ENCODE measurements at regions not wholly inside any gene's neighbourhood (a gene's known extent, or its start where the extent isn't known, plus 50 kb on each side); places are given as distances from the start of the nearest gene placed in this dataset.

DNA sequence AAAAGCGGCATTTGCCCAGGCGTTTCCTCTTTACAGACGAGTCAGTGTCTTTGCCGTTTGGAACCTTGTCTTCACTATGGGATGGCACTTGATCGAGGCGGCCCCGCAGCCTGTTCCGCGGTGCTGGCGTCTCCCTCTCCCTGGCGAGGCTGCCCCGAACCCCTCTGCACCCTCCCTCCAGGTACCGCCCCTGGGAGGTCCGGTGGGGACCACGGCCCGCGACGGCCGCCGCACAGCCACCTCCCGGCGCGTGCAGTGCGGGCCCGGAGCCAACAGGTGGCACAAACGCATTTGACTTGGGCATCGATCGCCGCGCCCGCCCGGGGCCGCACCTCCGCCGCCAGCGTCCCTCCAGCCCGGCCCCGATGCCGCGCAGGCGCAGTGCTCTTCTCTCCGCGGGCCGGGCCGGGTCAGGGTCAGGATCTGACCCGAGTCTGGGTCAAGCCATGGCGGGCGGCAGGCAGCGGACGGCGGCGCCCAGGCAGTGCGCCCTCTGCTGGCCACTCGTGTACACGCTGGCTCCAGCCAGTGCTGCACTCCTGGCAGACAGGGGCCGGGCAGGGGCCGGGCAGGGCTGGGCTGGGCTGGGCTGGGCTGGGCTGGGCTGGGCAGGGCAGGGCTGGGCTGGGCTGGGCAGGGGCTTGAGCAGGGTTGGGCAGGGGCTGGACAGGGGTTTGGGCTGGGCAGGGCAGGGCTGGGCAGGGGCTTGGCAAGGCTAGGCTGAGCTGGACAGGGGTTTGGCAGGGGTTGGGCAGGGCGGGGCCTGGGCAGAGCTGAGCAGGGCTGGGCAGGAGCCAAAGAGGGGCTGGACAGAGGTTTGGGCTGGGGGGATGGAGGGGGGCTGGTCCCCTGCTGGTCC is 155.8 kb upstream of the IRX4 start:
- DNase-seq (ENCODE audit: low read depth in 2 of 2) = peak; percentile 55

DNA sequence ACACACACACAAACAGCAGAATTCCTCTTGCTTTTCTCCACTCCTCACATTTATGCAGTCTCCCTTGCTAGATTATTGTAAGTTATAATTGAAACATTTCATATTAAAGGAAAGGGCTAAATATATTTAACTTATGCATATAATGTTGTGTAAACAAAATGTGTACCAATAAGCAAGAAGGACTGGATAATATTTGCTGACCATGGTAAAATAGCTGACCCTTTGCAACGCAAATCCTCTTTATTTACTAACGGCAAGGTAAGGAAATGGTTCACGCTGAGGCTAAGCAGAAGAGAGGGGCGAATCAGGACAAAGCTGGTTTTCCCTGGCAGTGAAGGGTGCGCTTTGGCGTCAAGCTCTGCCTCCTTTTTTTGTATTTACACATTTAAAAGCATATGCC is 154.2 kb upstream of the IRX4 start:
- DNase-seq (ENCODE audit: low read depth in 2 of 2) = no peak

DNA sequence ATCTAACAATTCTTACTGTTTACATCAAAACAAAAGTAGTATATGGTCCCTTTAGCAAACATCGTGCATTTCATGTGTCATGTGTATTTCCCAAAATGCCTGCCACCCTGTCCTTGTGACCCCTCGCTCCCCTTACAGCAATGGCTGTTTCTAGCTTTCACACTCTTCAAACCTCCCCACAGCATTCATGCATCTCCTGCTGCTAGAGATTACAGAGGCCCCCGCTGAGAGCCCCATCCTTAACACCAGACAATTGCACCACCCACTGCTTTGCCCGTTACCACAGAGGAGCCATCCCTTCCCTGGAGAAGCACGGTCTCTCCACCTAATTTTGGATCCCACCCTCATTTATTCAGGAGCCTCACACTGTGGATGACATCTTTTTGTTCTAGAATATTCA is 149.7 kb upstream of the IRX4 start:
- DNase-seq (ENCODE audit: low read depth in 2 of 2) = no peak

DNA sequence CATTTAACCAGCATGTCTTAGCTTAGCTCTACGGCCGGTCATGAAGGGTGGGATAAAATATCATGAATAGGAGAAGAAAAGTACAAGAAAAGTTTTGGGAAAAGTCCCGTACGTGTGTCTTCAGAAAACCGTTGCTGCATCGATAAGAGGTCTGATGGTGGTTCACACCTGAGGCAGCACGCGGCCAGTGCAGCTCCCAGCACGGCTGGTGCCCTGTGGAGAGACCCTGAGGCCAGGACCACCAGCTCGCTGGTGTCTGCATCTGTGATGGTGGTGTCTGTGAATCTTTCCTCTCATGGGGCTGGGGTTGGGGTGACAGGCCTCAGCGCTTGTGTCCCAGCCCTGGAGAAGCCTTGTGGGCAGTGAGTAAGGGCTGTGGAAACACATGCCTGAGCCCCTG is 148.9 kb upstream of the IRX4 start:
- no peak for DNase-seq (ENCODE audit: low read depth in 2 of 2)

DNA sequence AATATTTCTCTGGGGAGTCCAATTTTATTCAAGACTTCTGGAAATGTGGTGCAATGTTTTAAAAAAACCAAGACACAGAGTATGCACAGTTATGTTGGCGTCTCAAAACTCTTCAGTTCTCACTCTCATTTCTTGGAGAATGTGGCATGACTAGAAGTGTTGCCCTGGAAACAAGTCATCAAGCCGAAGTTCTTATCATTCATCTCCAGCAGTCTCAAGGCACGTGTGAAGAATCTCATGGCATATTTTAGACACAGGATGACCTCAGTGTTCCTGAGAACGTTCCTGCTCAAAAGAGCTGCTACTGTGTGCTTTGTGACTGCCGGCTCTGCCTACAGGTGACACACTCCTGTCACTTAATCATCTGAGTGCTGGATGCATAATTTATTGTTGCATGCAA is 147.4 kb upstream of the IRX4 start:
- no peak for DNase-seq (ENCODE audit: low read depth in 2 of 2)

DNA sequence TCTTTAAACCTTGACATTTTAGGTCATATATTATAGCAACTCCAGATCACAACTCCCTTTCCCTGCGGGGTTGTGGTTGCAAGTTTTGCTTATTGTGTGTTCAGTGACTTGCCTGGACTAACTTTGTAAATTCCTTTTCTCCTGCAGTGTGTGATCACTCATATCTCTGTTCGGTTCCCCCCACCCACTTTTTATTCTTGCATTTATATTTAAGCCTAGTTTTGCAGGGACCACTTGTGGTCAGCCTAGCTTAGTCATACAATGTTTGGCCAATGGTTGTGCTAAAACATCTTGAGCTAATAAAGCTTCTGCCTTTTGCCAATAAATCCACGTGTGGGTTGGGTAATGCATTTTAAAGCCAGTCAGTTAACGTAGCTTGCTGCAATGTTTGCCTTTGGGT is 146.5 kb upstream of the IRX4 start:
- DNase-seq (ENCODE audit: low read depth in 2 of 2) = no peak

DNA sequence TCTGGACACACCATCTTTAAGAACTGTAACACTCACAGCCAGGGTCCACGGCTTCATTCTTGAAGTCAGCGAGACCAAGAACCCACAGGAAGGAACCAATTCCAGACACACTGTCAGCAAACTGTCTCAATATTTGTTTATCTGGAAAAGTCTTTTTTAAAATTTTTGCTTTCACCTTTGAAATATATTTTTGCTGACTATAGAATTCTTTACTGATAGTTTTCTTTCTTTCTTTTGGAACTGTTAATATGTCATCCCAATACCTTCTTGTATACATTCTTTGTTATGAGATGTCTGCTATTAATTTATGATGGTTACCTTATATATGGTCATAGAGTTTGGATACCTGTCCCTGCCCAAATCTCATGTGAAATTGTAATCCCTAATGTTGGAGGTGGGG is 145.1 kb upstream of the IRX4 start:
- no peak for DNase-seq (ENCODE audit: low read depth in 2 of 2)

DNA sequence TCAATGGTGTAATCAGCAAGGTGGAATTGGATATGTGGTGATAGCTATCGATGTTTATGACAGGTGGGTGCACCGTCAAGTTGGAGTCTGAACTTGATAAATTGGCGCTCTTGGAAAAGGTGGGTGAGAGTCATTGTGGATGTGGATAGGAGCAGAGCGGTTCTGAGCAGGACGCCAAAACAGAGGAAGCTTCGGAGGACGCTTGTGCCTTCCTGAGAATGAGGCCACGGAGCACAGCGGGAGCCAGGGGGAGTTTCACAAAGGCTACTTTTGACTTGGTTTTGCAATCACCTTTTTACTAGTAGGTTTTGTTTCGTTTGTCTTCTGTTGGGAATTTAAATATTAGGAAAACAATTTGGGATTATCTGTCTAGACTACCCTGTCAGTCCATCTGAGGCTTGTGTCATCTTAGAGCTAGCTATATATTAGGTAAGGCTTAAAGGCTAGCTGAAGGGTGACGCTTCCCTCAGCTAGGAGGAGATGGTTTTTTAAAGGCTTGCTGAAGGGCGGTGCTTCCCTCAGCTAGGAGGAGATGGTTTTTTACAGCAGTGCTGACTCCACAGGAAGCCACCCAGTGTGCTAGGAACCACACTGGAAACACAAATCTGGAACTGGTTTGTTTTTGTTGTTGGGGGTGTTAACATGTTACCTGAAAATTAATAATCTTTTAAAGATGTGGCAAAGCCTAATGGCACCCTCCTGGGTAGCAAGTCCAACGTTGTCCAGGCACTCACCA is 142.4 kb upstream of the IRX4 start:
- no peak for DNase-seq (ENCODE audit: low read depth in 2 of 2)

DNA sequence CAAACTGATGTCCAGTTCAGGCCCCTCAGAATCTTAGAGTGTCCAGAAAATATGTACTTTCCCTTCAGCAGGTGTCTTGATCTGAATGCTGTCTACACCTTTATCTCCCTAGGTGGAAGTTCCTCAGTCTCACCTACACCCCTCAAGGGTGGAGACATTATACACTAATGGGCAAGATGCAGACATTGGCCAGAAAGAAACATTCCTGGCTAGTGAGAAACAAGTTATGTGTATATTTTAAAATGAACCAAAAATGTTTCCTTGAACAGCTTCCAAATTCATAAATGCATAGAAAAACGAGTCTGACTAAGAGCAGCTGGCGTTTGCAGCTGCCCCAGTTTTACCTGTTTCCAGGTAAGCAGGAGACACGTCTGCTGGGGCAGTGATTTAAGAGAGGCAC is 140.5 kb upstream of the IRX4 start:
- DNase-seq (ENCODE audit: low read depth in 2 of 2) = no peak

DNA sequence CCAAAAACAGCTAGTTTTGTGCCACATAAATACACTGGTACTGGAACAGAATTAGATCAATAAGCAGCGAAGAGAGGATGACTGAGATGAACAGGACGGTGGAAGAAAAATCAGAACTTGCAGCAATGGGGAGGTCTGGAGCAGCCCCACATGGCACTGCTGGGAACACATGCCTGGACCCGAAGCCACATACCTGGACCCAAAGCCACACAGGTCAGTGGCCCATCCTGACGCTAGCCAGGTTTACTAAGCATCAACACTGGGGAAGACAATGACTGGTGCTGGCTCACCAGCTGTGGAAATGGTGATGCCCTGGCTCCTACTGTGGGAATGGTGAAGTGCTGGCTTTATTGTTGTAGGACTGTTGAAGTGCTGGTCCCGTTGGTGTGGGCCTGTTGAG is 139.7 kb upstream of the IRX4 start:
- no peak for DNase-seq (ENCODE audit: low read depth in 2 of 2)

DNA sequence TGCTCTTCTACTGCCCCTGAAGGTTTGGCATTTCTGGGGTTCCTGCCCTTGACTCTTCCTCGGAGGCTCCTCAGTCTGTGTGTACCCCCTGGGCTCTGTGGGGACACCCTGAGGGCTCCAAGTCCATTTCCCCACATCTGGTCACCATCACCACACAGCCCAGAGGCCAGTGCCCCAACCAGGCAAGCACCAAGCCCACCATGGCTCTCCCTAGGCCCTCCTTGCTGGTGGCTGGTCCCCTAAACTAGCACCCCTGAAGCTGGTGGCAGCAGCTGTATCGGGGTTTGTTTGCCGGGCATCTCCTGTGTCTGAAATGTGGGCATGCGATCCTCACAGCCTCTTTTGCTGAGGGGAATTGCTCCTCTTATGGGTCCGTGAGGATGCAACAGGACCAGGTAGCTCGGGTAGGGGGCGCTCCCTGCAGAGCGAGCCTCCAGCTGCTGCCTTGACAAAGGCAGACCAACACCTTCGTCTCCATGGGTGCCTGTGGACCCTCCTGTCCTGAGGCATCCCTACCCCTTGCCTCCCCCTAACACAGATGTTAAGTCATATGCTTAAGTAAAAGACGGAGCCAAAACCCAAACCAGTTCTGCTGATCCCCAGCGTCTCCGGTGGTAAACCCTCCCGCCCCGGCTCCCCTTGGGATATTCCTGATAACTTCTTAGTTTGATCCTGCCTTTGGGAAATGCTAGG is 138.9 kb upstream of the IRX4 start:
- no peak for DNase-seq (ENCODE audit: low read depth in 2 of 2)

DNA sequence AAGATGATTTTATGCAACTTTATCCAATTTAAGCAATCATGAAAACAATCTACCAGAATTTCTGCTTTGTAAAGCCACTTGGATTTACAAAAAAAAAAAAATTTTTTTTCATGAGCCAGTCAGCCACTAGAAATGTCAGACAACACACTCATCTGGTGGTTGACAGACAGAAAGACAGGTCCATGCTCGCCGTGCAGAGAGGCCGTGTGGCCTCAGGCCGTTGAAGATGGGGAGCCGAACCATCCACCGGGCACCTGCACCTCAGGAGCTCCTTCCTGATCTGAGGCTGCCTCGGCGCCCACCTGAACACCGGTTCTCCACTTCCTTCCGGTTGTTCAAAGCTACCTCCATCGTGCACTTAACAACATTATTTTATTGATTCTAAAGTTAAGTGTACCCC is 138.0 kb upstream of the IRX4 start:
- DNase-seq (ENCODE audit: low read depth in 2 of 2) = no peak

DNA sequence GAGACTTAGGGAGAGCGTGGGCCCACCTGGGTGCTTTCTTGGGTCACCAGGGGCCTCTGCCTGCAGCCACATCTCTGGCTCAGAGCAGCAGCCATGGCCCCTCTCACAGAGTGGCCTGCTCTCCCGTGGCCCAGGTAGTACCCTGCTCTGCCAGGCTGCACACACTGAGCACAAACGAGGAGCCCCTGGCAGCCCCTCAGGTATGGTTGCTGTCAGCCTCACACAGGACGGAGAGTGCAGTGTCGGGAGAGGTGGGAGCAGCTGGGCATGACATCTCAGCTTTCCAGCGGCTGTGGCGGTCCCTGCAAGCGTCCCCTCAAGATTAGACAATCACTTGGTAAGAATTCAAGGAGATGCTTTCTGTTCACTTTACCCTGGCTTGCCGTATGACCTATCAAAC is 137.0 kb upstream of the IRX4 start:
- no peak for DNase-seq (ENCODE audit: low read depth in 2 of 2)

DNA sequence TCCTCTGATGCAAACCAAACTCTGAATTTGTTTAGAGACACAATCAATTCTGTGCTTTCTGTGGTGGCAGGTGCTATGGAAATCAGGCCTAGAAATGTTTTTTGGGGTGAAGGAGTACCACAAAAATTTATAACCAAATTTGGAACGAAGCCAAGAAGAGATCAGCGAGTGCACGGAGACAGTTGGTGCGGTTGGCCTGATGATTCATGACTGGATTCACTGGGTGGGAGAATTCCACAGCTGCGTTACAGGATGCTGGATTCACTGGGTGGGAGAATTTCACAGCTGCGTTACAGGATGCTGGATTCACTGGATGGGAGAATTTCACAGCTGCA is 135.6 kb upstream of the IRX4 start:
- DNase-seq (ENCODE audit: low read depth in 2 of 2) = no peak

DNA sequence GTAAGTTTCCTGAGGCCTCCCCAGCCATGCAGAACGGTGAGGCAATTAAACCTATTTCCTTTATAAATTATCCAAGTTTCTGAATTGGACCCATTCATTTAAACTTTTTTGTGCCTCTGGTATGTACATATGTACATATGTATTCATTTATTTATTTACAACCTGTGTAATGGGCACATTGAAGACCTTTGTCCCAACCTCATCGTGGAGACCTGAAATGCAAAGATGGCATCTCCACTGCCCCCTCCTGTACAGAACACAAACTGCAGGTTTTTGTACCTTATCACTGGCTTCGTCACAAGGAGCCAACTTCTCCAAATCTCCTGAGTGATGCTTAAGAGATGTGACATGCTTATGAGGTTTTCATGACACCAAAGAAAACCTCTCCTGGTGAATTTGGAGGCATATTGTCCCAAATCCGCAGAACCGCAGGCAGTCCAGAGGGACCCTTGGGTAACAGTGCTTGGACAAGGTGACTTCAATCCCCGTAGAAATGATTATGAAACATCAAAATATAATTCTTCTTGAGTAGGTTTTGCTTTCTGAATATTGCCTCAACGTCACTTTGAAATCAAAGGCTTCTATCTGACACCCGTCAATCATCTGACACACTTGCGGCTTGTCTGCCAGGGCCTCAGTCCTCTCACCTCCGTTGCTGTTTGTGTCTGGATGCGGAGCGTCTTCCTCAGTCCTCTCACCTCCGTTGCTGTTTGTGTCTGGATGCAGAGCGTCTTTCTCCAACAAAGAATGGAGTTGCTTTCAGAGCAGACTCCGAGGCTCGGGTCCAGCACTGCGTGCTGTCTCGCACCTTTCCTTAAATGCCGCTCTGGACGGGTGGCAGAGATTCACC is 135.0 kb upstream of the IRX4 start:
- peak; percentile 7 to 9 for DNase-seq (ENCODE audit: low read depth in 2 of 2)

DNA sequence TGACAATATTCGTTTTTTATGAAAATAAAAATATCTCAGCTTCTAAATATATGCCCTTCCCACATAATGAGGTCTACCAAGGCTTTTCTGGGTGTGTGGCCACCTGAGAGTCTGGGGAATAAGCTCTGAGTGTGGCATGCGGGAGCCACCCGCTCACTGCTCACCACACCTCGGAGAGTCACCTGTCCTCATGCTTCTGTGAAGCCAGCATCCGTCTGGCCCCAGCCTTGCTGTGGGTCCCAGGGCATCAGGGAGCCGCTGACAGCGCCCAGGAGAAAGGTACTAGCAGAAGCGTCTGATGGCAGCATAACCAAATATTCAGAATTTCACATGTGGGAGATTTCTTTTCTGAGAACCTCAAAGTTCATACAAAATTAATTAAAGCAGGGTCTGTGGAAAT is 133.2 kb upstream of the IRX4 start:
- no peak for DNase-seq (ENCODE audit: low read depth in 2 of 2)

DNA sequence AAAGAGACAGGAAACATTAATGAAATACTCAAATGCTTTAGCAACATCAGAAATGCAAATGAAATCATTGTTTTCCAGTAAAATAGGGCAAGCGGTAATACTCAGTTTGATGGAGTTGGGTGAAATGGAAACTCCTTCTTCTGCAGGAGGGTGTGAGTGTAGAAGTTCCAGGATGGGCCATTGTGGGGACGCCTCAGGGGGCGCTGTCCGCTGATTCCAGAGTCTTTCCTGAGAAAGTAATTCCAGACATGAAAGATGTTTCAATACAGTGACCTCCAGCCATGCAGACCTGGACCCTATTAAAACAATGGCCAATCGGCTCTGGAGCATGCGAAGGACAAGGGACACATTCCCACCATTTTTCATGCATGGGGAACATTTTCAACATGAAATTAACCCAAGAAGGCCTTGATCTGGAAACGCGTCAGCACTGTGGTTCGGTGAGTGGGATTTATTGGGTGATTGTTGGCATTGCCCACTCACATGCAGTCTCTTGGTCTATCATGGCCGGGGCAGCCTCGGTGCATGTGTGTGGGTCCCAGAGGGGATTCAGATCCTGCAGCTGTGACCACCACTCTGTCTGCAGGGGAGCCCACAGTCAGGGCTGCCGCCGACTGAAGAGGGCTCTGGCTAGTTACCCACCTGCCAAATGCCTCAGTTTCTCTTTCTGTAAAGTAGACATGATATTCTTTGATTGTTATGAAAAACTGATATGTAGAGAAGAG is 132.6 kb upstream of the IRX4 start:
- no peak for DNase-seq (ENCODE audit: low read depth in 2 of 2)

DNA sequence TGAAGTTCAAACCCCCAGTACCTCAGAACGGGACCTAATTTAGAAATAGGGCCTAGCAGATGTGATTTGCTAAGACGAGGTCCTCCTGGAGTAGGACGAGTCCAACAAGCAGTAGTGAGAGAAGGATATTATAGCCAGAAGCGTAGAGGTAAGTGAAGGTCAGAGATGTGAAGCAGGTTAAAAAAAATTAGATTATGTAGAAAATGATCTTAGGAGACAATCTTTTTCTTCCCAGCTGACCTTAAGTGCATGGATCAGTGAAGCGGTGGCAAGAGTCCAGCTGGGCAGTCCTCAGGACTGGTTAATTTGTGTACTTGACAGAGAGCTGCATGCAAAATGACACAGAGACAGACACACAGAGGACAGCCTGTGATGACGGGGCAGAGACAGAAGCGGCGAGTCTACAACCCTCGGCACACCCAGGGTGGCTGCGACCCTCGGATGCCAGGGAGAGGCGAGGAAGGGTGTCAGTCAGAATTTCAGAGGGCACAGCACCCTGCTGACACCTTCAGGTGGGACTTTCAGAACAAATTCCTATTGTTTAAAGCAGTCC is 131.4 kb upstream of the IRX4 start:
- DNase-seq (ENCODE audit: low read depth in 2 of 2) = no peak

DNA sequence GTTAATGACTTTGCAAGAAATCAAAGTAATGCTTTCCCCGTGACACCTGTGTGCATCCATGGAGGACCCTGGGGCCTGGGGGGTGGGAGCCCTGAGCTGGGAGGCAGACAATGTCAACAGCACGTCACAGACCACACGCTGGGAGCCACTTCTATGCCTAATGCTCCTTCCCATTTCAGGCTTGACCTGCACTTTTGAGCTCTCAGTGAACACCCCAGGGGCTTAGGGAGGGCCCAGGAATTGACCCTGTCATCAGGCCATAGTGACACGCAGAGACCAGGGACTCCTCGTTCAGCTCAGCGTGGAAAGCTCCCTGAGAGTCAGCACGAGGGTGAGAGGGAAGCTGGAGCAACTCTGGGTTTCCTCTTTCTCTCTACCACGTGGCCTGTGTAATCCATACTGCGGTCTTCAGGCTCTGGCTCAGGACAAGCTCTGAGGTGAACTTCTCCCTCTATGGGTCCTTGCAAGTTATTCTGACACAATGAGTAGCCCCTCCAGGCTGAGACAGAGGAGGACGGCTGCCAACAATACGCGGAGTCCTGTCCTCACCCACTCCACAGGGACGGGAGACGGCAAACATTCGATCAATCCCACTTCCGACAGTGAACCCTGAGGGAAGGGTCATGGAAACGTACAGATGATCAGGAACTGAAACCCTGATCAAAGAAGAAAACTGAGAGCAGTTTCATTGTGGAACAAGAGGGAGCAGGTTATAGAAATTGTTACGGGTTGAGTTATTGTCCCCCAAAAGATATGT is 130.8 kb upstream of the IRX4 start:
- DNase-seq (ENCODE audit: low read depth in 2 of 2) = no peak

DNA sequence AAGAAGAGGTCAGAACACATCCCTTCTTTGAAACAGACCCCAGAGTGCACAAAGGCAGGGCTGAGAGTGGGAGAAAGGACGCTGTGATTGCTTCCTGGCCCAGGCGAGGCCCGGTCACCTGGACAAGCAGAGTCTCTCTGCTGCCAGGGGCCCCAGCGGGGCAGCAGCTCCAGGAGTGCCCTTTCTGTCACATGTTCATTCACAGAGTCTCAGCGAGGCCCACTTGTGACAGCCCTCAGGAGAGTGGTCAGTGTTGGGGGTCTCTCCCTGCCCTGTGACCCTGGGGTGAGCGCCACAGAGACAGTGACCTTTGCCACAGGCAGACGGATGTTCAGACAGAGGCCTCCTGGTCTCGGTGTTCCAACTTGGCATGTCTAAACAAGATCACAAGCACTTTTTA is 130.2 kb upstream of the IRX4 start:
- DNase-seq (ENCODE audit: low read depth in 2 of 2) = no peak

All from stimulated activated CD4-positive, alpha-beta T cell treated with anti-CD3 and anti-CD28 coated beads, Interleukin-4, amount 100 ng/mL, for 48 hours (primary cell).